ENCODE measurements at regions not wholly inside any gene's neighbourhood (a gene's known extent, or its start where the extent isn't known, plus 50 kb on each side); places are given as distances from the start of the nearest gene placed in this dataset.

GRCh38 chr5:12320331-12320730, 416.1 kb upstream of the CTNND2 start:
- H3K4me3 ChIP-seq: no peak overlapping the region
- no peaks in the 10 kb centered on the region for H3K36me3 ChIP-seq
- no peaks in the 10 kb centered on the region for H3K4me1 ChIP-seq
- no peaks in the 10 kb centered on the region for H3K9me3 ChIP-seq
- intact Hi-C loops (cut with DNase I): no loop called here
- H3K27me3 ChIP-seq: no peaks in the 10 kb centered on the region
- no peak overlapping the region for H3K9ac ChIP-seq (ENCODE audit: low read depth in 2 of 2, low read length in 2 of 2)
- TF ChIP-seq CTCF (IDR thresholded peaks at IDR 0.05): no peak
- H3K27ac ChIP-seq: no peak overlapping the region
- DNase-seq: no peak

- H3K27ac ChIP-seq: no peak overlapping the region
- TF ChIP-seq CTCF (IDR thresholded peaks at IDR 0.05): no peak
- H3K4me1 ChIP-seq: no peaks in the 10 kb centered on the region
- no peak overlapping the region for H3K4me3 ChIP-seq
- intact Hi-C loops (cut with DNase I): no loop called here
- DNase-seq: no peak
- no peaks in the 10 kb centered on the region for H3K36me3 ChIP-seq
- H3K9ac ChIP-seq (ENCODE audit: low read depth in 2 of 2, low read length in 2 of 2): no peak overlapping the region
- no peaks in the 10 kb centered on the region for H3K9me3 ChIP-seq
- H3K27me3 ChIP-seq: no peaks in the 10 kb centered on the region
Observed at GRCh38 chr5:12316812-12317211, 412.6 kb upstream of the CTNND2 start.

- Histone ChIP-seq H3K4me3 (no peak overlapping the region), H3K27me3 (no peaks in the 10 kb centered on the region), H3K4me1 (no peaks in the 10 kb centered on the region), H3K27ac (no peak overlapping the region), H3K36me3 (no peaks in the 10 kb centered on the region), H3K9ac (ENCODE audit: low read depth in 2 of 2, low read length in 2 of 2) (no peak overlapping the region), H3K9me3 (no peaks in the 10 kb centered on the region)
- no peak for DNase-seq
- intact Hi-C loops (cut with DNase I): no loop called here
- no peak for TF ChIP-seq CTCF (IDR thresholded peaks at IDR 0.05)
Observed at GRCh38 chr5:12315461-12315860, 411.2 kb upstream of the CTNND2 start.

- H3K27me3 ChIP-seq: no peaks in the 10 kb centered on the region
- TF ChIP-seq CTCF (IDR thresholded peaks at IDR 0.05): no peak
Observed at GRCh38 chr5:12313602-12314001, 409.4 kb upstream of the CTNND2 start.

GRCh38 chr5:12312343-12312742, 408.1 kb upstream of the CTNND2 start:
- DNase-seq: no peak
- Histone ChIP-seq H3K27ac (no peak overlapping the region), H3K9me3 (no peaks in the 10 kb centered on the region), H3K36me3 (no peaks in the 10 kb centered on the region), H3K4me1 (no peaks in the 10 kb centered on the region), H3K9ac (ENCODE audit: low read depth in 2 of 2, low read length in 2 of 2) (no peak overlapping the region), H3K4me3 (no peak overlapping the region), H3K27me3 (no peaks in the 10 kb centered on the region)
- TF ChIP-seq CTCF (IDR thresholded peaks at IDR 0.05): no peak
- intact Hi-C loops (cut with DNase I): no loop called here

More at GRCh38 chr5:12313602-12314001, 409.4 kb upstream of the CTNND2 start:
- no peak overlapping the region for H3K27ac ChIP-seq
- DNase-seq: no peak
- intact Hi-C loops (cut with DNase I): no loop called here
- H3K4me1 ChIP-seq: no peaks in the 10 kb centered on the region
- no peaks in the 10 kb centered on the region for H3K36me3 ChIP-seq
- H3K4me3 ChIP-seq: no peak overlapping the region
- H3K9me3 ChIP-seq: no peaks in the 10 kb centered on the region
- no peak overlapping the region for H3K9ac ChIP-seq (ENCODE audit: low read depth in 2 of 2, low read length in 2 of 2)

GRCh38 chr5:12294151-12294550, 389.9 kb upstream of the CTNND2 start:
- Histone ChIP-seq H3K9ac (ENCODE audit: low read depth in 2 of 2, low read length in 2 of 2) (no peak overlapping the region), H3K27me3 (no peaks in the 10 kb centered on the region), H3K4me3 (no peak overlapping the region), H3K4me1 (no peaks in the 10 kb centered on the region), H3K36me3 (no peaks in the 10 kb centered on the region), H3K27ac (no peak overlapping the region), H3K9me3 (no peaks in the 10 kb centered on the region)
- no peak for TF ChIP-seq CTCF (IDR thresholded peaks at IDR 0.05)
- DNase-seq: no peak
- intact Hi-C loops (cut with DNase I): no loop called here

All from colonic mucosa (tissue), 4 donors.